ENCODE measurements at regions not wholly inside any gene's neighbourhood (a gene's known extent, or its start where the extent isn't known, plus 50 kb on each side); places are given as distances from the start of the nearest gene placed in this dataset.

GRCh38 chr10:123417414-123417813 lies 248.7 kb upstream of the GPR26 start:
- intact Hi-C loops (cut with DNase I), result no loop called here
- Histone ChIP-seq H3K4me1 (no peaks in the 10 kb centered on the region), H3K36me3 (no peaks in the 10 kb centered on the region), H3K27me3 (no peaks in the 10 kb centered on the region), H3K4me3 (no peak overlapping the region), H3K9me3 (no peaks in the 10 kb centered on the region), H3K27ac (no peak overlapping the region)
- DNase-seq (no peak), ATAC-seq (no peak)
- TF ChIP-seq, protein P1, sequence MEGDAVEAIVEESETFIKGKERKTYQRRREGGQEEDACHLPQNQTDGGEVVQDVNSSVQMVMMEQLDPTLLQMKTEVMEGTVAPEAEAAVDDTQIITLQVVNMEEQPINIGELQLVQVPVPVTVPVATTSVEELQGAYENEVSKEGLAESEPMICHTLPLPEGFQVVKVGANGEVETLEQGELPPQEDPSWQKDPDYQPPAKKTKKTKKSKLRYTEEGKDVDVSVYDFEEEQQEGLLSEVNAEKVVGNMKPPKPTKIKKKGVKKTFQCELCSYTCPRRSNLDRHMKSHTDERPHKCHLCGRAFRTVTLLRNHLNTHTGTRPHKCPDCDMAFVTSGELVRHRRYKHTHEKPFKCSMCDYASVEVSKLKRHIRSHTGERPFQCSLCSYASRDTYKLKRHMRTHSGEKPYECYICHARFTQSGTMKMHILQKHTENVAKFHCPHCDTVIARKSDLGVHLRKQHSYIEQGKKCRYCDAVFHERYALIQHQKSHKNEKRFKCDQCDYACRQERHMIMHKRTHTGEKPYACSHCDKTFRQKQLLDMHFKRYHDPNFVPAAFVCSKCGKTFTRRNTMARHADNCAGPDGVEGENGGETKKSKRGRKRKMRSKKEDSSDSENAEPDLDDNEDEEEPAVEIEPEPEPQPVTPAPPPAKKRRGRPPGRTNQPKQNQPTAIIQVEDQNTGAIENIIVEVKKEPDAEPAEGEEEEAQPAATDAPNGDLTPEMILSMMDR (IDR thresholded peaks at IDR 0.05), result no peak

DNA sequence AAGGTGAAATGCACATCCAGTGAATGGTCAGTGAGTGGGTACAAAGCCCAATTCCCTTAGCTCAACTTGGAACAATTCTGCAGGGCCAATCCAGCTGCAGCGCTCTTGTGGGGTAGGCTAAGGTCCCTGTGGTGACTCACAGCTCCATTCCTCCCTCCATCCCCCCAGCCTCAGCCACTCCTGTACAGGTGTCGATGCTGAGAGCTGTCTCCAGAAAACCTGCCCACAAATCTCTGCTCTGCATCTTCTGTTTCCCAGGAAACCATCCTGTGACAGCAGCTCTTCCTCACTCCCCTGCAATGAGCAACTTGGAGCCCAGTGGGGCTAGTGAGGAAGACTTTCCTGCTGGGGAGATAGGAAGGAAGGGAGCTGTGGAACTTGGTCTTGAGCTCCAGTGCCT lies 244.7 kb upstream of the GPR26 start:
- Histone ChIP-seq H3K9me3 (no peaks in the 10 kb centered on the region), H3K36me3 (no peaks in the 10 kb centered on the region), H3K27ac (no peak overlapping the region), H3K4me3 (no peak overlapping the region), H3K4me1 (no peaks in the 10 kb centered on the region), H3K27me3 (peaks cover 0 to 21% of the 10 kb centered on the region in 2 donors)
- intact Hi-C loops (cut with DNase I), result no loop called here
- DNase-seq (no peak), ATAC-seq (no peak)
- TF ChIP-seq, protein P1 (IDR thresholded peaks at IDR 0.05), result no peak

DNA sequence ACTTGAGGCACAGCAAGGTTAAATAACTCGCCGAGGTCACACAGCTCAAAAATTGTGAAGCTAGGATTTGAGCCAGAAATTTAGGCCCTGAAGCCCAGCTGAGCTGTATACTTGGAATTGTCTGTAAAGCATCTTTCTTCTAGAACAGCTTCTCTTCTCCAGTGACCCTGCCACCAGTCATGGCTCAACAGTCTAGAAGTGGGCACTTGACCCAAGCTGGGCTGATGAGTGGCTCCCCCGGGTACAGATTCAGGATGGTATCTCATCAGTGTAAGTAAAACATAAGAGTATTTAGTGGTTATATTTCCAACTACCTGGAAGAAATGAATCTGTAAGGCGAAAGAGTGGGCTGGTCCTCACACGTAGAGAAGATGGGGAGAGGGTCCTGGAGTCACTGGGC lies 243.9 kb upstream of the GPR26 start:
- Histone ChIP-seq H3K4me3 (no peak overlapping the region), H3K27me3 (peaks cover 3 to 21% of the 10 kb centered on the region in 2 donors), H3K4me1 (no peaks in the 10 kb centered on the region), H3K9me3 (no peaks in the 10 kb centered on the region), H3K27ac (no peak overlapping the region), H3K36me3 (no peaks in the 10 kb centered on the region)
- no peak for ATAC-seq
- TF ChIP-seq, protein P1 (IDR thresholded peaks at IDR 0.05), result no peak
- intact Hi-C loops (cut with DNase I), result no loop called here
- no peak for DNase-seq

- ATAC-seq, result no peak
- no peak overlapping the region for H3K4me3 ChIP-seq
- TF ChIP-seq, protein P1 (IDR thresholded peaks at IDR 0.05), result no peak
- H3K27me3 ChIP-seq, result peaks cover 3 to 35% of the 10 kb centered on the region in 2 donors
- no peak for DNase-seq
- intact Hi-C loops (cut with DNase I), result no loop called here
- no peak overlapping the region for H3K27ac ChIP-seq
- H3K36me3 ChIP-seq, result no peaks in the 10 kb centered on the region
- H3K4me1 ChIP-seq, result no peaks in the 10 kb centered on the region
- H3K9me3 ChIP-seq, result no peaks in the 10 kb centered on the region
Observed at GRCh38 chr10:123424537-123424936, 241.6 kb upstream of the GPR26 start.

DNA sequence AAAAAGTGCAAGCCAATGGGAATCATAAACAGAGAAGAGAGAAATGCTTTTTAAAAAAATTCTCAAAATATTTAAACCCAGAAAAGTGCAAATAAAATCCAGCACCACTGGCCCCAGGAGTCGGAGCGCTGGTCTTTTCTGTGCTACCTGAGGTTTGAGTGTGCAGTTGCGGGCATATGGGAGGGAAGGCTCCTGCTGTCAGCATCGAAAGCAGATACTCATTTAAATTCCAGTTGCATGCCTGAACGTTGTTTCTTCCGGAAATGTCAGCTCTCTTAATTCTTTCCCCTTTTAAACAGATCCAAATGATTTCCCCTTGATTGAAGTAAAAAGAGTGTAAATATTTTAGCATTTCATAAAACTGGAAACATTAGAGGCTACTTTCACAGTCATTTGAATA lies 240.5 kb upstream of the GPR26 start:
- H3K9me3 ChIP-seq, result no peaks in the 10 kb centered on the region
- no peaks in the 10 kb centered on the region for H3K36me3 ChIP-seq
- TF ChIP-seq, protein P1 (IDR thresholded peaks at IDR 0.05), result no peak
- H3K27me3 ChIP-seq, result peaks cover 3 to 37% of the 10 kb centered on the region in 2 donors
- H3K4me1 ChIP-seq, result no peaks in the 10 kb centered on the region
- ATAC-seq (no peak), DNase-seq (no peak)
- no peak overlapping the region for H3K4me3 ChIP-seq
- intact Hi-C loops (cut with DNase I), result no loop called here
- no peak overlapping the region for H3K27ac ChIP-seq

All from left lung (tissue), 4 donors.